WTC11 (cell line): ENCODE measurements at regions not wholly inside any gene's neighbourhood (a gene's known extent, or its start where the extent isn't known, plus 50 kb on each side); places are given as distances from the start of the nearest gene placed in this dataset.
A peak's percentile ranks its signal among the peaks of the same experiment; 100 is the strongest.

Experiments used
- ATAC-seq: fragments of 200-7000 bp; cut with Tn5 transposase; 2 replicates; pipeline ENCODE4 v1.10.0; 2021; ENCODE audit warnings: mild to moderate bottlenecking, moderate library complexity
- CTCF ChIA-PET: fragments of 300-600 bp; sonication (Branson Sonifier 250); formaldehyde crosslinking; loops from one replicate; lab custom pipeline; 2021; ENCODE audit warnings: antibody characterized with exemption; lab: Charles Lee
- POLR2A ChIA-PET: fragments of 350-600 bp; sonication (Branson Sonifier 250); formaldehyde crosslinking; loops from one replicate; lab custom pipeline; 2021; ENCODE audit warnings: antibody characterized with exemption; lab: Charles Lee
- DNase-seq: peaks from one replicate; pipeline ENCODE4 v3.0.0; 2021; ENCODE audit warnings: low spot score
- H3K27ac Mint-ChIP-seq: 2 replicates; pipeline ENCODE4 v1.8.0; 2021; ENCODE audit warnings: mixed read lengths
- H3K27me3 Mint-ChIP-seq: 2 replicates; pipeline ENCODE4 v1.8.0; 2021; ENCODE audit warnings: low read depth, mild to moderate bottlenecking, moderate library complexity, mixed read lengths
- H3K36me3 Mint-ChIP-seq: 2 replicates; pipeline ENCODE4 v1.8.0; 2021; ENCODE audit warnings: mixed read lengths
- H3K4me1 Mint-ChIP-seq: 2 replicates; pipeline ENCODE4 v1.8.0; 2022; ENCODE audit warnings: mixed read lengths
- H3K4me3 Mint-ChIP-seq: 2 replicates; pipeline ENCODE4 v1.8.0; 2021; ENCODE audit warnings: mild to moderate bottlenecking, moderate library complexity, mixed read lengths
- H3K9me3 Mint-ChIP-seq: 2 replicates; pipeline ENCODE4 v1.8.0; 2021; ENCODE audit warnings: mixed read lengths
- AR ChIP-seq: fragments of 250-450 bp; sonication (Bioruptor Pico); IDR thresholded peaks from 2 replicates; pipeline ENCODE4 v1.9.0; 2021; ENCODE audit warnings: mild to moderate bottlenecking
- CDX4 ChIP-seq: fragments of 250-450 bp; sonication (Bioruptor Pico); IDR thresholded peaks from 2 replicates; pipeline ENCODE4 v1.9.0; 2021; ENCODE audit warnings: moderate library complexity, mild to moderate bottlenecking, inconsistent platforms, borderline replicate concordance
- CREB1 ChIP-seq: sonication (generic); formaldehyde crosslinking; IDR thresholded peaks from 2 replicates; pipeline ENCODE4 v1.8.0; 2023; ENCODE audit warnings: mild to moderate bottlenecking, missing genetic modification reagents
- ESRRA ChIP-seq: sonication (generic); formaldehyde crosslinking; IDR thresholded peaks from 2 replicates; pipeline ENCODE4 v1.8.1; 2022; ENCODE audit warnings: mild to moderate bottlenecking, missing genetic modification reagents, borderline replicate concordance
- ETV6 ChIP-seq: sonication (generic); formaldehyde crosslinking; IDR thresholded peaks from 2 replicates; pipeline ENCODE4 v1.8.1; 2022; ENCODE audit warnings: mild to moderate bottlenecking, missing genetic modification reagents
- FOXJ3 ChIP-seq: sonication (generic); formaldehyde crosslinking; IDR thresholded peaks from 2 replicates; pipeline ENCODE4 v1.9.0; 2021; ENCODE audit warnings: missing genetic modification reagents, mild to moderate bottlenecking, borderline replicate concordance
- FOXK1 ChIP-seq: sonication (generic); formaldehyde crosslinking; IDR thresholded peaks from 2 replicates; pipeline ENCODE4 v1.8.0; 2022; ENCODE audit warnings: mild to moderate bottlenecking, moderate library complexity, missing genetic modification reagents
- GTF2I ChIP-seq: fragments of 250-450 bp; sonication (Bioruptor Pico); conservative IDR thresholded peaks from 2 replicates; pipeline ENCODE4 v1.4.0; 2021; ENCODE audit warnings: mild to moderate bottlenecking
- MXD4 ChIP-seq: fragments of 250-450 bp; sonication (Bioruptor Pico); IDR thresholded peaks from 2 replicates; pipeline ENCODE4 v1.8.0; 2021; ENCODE audit warnings: mild to moderate bottlenecking, moderate library complexity, borderline replicate concordance
- NFE2L1 ChIP-seq: sonication (generic); formaldehyde crosslinking; IDR thresholded peaks from 2 replicates; pipeline ENCODE4 v1.8.1; 2023; ENCODE audit warnings: missing genetic modification reagents
- NR3C1 ChIP-seq: sonication (generic); formaldehyde crosslinking; conservative IDR thresholded peaks from 2 replicates; pipeline ENCODE4 v1.8.1; 2023; ENCODE audit warnings: low read depth, mild to moderate bottlenecking, missing genetic modification reagents
- OVOL2 ChIP-seq: fragments of 250-450 bp; sonication (Bioruptor Pico); IDR thresholded peaks from 2 replicates; pipeline ENCODE4 v1.9.0; 2021; ENCODE audit warnings: mild to moderate bottlenecking, borderline replicate concordance
- ZNF121 ChIP-seq: sonication (generic); formaldehyde crosslinking; IDR thresholded peaks from 2 replicates; pipeline ENCODE4 v1.8.0; 2023; ENCODE audit warnings: missing genetic modification reagents
- ZNF425 ChIP-seq: fragments of 250-450 bp; sonication (Bioruptor Pico); conservative IDR thresholded peaks from 2 replicates; pipeline ENCODE4 v1.9.0; 2021; ENCODE audit warnings: mild to moderate bottlenecking
- ZNF671 ChIP-seq: fragments of 250-450 bp; sonication (Bioruptor Pico); IDR thresholded peaks from 2 replicates; pipeline ENCODE4 v1.8.0; 2021; ENCODE audit warnings: mild to moderate bottlenecking
- TF ChIP-seq, protein P1 (sequence below): sonication (generic); formaldehyde crosslinking; IDR thresholded peaks from 2 replicates; pipeline ENCODE4 v1.8.1; 2023; ENCODE audit warnings: mild to moderate bottlenecking, moderate library complexity, missing genetic modification reagents
- TF ChIP-seq, protein P2 (sequence below): sonication (generic); formaldehyde crosslinking; IDR thresholded peaks from 2 replicates; pipeline ENCODE4 v1.8.0; 2022; ENCODE audit warnings: mild to moderate bottlenecking, missing genetic modification reagents
- TF ChIP-seq, protein P3 (sequence below): sonication (generic); formaldehyde crosslinking; IDR thresholded peaks from 2 replicates; pipeline ENCODE4 v1.8.1; 2023; ENCODE audit warnings: mild to moderate bottlenecking, missing genetic modification reagents, moderate library complexity
- TF ChIP-seq, protein P4 (sequence below): sonication (generic); formaldehyde crosslinking; IDR thresholded peaks from 2 replicates; pipeline ENCODE4 v1.8.1; 2023; ENCODE audit warnings: mild to moderate bottlenecking, missing genetic modification reagents
- TF ChIP-seq, protein P5 (sequence below): sonication (generic); formaldehyde crosslinking; IDR thresholded peaks from 2 replicates; pipeline ENCODE4 v1.8.1; 2022; ENCODE audit warnings: missing genetic modification reagents, borderline replicate concordance

DNA sequence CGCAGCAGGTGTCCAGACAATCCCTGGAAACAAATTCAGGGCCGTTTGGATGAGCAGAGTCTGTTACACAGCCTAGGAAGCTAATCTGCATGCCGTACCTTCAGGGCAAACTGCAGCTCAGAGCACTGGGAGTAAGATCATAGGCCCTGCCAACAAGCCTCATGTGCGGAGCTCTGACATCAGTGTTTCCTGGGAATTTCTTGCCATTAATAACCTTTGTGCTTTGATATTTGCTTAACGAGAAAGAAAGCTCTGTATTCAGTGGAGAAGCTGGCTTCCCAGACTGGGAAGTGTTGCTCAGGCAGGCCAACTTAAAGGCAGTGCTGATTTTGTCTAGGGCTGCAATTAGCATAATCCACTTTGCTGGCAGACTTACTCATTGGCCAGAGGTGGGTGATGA, 116.1 kb upstream of the KLHL25 start:
- no peaks in the 10 kb centered on the region; the same call in 1 of the 2 replicates for H3K27me3 Mint-ChIP-seq
- ATAC-seq (peak; percentile 58), DNase-seq (no peak)
- no peak overlapping the region for H3K4me3 Mint-ChIP-seq
- H3K4me1 Mint-ChIP-seq: peaks cover 26% of the 10 kb centered on the region
- TF ChIP-seq FOXK1 (no peak), ETV6 (CRISPR knock-in tag) (no peak), NFE2L1 (CRISPR knock-in tag) (no peak), ESRRA (CRISPR knock-in tag) (no peak), ZNF121 (no peak), MXD4 (CRISPR knock-in tag) (no peak), ZNF671 (CRISPR knock-in tag) (no peak)
- TF ChIP-seq, protein P1, sequence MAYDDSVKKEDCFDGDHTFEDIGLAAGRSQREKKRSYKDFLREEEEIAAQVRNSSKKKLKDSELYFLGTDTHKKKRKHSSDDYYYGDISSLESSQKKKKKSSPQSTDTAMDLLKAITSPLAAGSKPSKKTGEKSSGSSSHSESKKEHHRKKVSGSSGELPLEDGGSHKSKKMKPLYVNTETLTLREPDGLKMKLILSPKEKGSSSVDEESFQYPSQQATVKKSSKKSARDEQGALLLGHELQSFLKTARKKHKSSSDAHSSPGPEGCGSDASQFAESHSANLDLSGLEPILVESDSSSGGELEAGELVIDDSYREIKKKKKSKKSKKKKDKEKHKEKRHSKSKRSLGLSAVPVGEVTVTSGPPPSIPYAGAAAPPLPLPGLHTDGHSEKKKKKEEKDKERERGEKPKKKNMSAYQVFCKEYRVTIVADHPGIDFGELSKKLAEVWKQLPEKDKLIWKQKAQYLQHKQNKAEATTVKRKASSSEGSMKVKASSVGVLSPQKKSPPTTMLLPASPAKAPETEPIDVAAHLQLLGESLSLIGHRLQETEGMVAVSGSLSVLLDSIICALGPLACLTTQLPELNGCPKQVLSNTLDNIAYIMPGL (CRISPR knock-in tag): no peak
- TF ChIP-seq, protein P2, sequence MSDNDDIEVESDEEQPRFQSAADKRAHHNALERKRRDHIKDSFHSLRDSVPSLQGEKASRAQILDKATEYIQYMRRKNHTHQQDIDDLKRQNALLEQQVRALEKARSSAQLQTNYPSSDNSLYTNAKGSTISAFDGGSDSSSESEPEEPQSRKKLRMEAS (CRISPR knock-in tag): no peak
- TF ChIP-seq, protein P3, sequence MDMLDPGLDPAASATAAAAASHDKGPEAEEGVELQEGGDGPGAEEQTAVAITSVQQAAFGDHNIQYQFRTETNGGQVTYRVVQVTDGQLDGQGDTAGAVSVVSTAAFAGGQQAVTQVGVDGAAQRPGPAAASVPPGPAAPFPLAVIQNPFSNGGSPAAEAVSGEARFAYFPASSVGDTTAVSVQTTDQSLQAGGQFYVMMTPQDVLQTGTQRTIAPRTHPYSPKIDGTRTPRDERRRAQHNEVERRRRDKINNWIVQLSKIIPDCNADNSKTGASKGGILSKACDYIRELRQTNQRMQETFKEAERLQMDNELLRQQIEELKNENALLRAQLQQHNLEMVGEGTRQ (CRISPR knock-in tag): no peak
- POLR2A ChIA-PET: no interaction called here
- H3K27ac Mint-ChIP-seq: no peak overlapping the region
- CTCF ChIA-PET: interaction anchor here (0.5 to 0.9 kb wide), 2 partner anchors 32 to 71 kb away, joined by 3 read pairs; no protein-coding TSS in a partner anchor
- no peaks in the 10 kb centered on the region for H3K9me3 Mint-ChIP-seq
- H3K36me3 Mint-ChIP-seq: no peaks in the 10 kb centered on the region

- TF ChIP-seq, protein P4, sequence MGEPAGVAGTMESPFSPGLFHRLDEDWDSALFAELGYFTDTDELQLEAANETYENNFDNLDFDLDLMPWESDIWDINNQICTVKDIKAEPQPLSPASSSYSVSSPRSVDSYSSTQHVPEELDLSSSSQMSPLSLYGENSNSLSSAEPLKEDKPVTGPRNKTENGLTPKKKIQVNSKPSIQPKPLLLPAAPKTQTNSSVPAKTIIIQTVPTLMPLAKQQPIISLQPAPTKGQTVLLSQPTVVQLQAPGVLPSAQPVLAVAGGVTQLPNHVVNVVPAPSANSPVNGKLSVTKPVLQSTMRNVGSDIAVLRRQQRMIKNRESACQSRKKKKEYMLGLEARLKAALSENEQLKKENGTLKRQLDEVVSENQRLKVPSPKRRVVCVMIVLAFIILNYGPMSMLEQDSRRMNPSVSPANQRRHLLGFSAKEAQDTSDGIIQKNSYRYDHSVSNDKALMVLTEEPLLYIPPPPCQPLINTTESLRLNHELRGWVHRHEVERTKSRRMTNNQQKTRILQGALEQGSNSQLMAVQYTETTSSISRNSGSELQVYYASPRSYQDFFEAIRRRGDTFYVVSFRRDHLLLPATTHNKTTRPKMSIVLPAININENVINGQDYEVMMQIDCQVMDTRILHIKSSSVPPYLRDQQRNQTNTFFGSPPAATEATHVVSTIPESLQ: no peak
- TF ChIP-seq NR3C1 (CRISPR knock-in tag) (no peak), OVOL2 (CRISPR knock-in tag) (no peak), GTF2I (CRISPR knock-in tag) (no peak), ESRRA (CRISPR knock-in tag) (no peak)
- no peak for DNase-seq
- no peaks in the 10 kb centered on the region; the same call in none of the 2 replicates for H3K27me3 Mint-ChIP-seq
- no peak for ATAC-seq
- no peak overlapping the region for H3K4me3 Mint-ChIP-seq
- H3K27ac Mint-ChIP-seq: no peak overlapping the region
- ChIA-PET CTCF (no interaction called here), POLR2A (interaction anchor here (0.5 kb wide), 1 partner anchor 226 kb away, joined by 5 read pairs; no protein-coding TSS in a partner anchor)
- peaks cover 16% of the 10 kb centered on the region for H3K9me3 Mint-ChIP-seq
- H3K4me1 Mint-ChIP-seq: peaks cover 20% of the 10 kb centered on the region
- H3K36me3 Mint-ChIP-seq: peaks cover 15% of the 10 kb centered on the region
Measured at GRCh38 chr15:85913461-85913860, 118.7 kb upstream of the KLHL25 start.

- Mint-ChIP-seq H3K4me3 (no peak overlapping the region), H3K9me3 (peaks cover 29% of the 10 kb centered on the region), H3K36me3 (peaks cover 19% of the 10 kb centered on the region), H3K4me1 (peaks cover 18% of the 10 kb centered on the region), H3K27me3 (peaks cover 23% of the 10 kb centered on the region), H3K27ac (no peak overlapping the region)
- DNase-seq (no peak), ATAC-seq (no peak)
- ChIA-PET CTCF (no interaction called here), POLR2A (no interaction called here)
- TF ChIP-seq CDX4 (CRISPR knock-in tag): no peak
- TF ChIP-seq CREB1 (CRISPR knock-in tag): no peak
- no peak for TF ChIP-seq AR (CRISPR knock-in tag)
- TF ChIP-seq ZNF425 (CRISPR knock-in tag): no peak
- no peak for TF ChIP-seq FOXJ3 (CRISPR knock-in tag)
- TF ChIP-seq, protein P5, sequence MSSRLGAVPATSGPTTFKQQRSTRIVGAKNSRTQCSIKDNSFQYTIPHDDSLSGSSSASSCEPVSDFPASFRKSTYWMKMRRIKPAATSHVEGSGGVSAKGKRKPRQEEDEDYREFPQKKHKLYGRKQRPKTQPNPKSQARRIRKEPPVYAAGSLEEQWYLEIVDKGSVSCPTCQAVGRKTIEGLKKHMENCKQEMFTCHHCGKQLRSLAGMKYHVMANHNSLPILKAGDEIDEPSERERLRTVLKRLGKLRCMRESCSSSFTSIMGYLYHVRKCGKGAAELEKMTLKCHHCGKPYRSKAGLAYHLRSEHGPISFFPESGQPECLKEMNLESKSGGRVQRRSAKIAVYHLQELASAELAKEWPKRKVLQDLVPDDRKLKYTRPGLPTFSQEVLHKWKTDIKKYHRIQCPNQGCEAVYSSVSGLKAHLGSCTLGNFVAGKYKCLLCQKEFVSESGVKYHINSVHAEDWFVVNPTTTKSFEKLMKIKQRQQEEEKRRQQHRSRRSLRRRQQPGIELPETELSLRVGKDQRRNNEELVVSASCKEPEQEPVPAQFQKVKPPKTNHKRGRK (CRISPR knock-in tag): no peak
Measured at GRCh38 chr15:85920956-85921355, 126.2 kb upstream of the KLHL25 start.
